MM.1S (cell line): ENCODE measurements at regions not wholly inside any gene's neighbourhood (a gene's known extent, or its start where the extent isn't known, plus 50 kb on each side); places are given as distances from the start of the nearest gene placed in this dataset.
"Not testable (repeated sequence)": the region's sequence is repeated elsewhere in the genome, so short reads cannot be mapped to it uniquely, and the experiment has no call there.

Experiments
- CTCF ChIP-seq: fragments of 300-600 bp; sonication (generic); IDR thresholded peaks from 2 replicates; pipeline ENCODE4 v1.5.1; 2016; ENCODE audit warnings: antibody characterized with exemption, low read length, mixed read lengths
- EZH2 ChIP-seq: fragments of 300-600 bp; sonication (generic); optimal IDR thresholded peaks from 2 replicates; pipeline ENCODE3; 2017; ENCODE audit warnings: low read depth, mild to moderate bottlenecking, antibody characterized with exemption, low read length, mixed read lengths
- EZH2phosphoT487 ChIP-seq: fragments of 300-600 bp; sonication (generic); IDR thresholded peaks from 2 replicates; pipeline ENCODE4 v1.6.1; 2018; ENCODE audit warnings: antibody characterized with exemption, low read length

GRCh38 chr5:96171973-96172372 is 210.3 kb upstream of the ELL2 start:
- TF ChIP-seq CTCF, EZH2, EZH2phosphoT487: not testable (repeated sequence)
